Stomach (tissue), 8 donors: ENCODE measurements at regions not wholly inside any gene's neighbourhood (a gene's known extent, or its start where the extent isn't known, plus 50 kb on each side); places are given as distances from the start of the nearest gene placed in this dataset.

Experiments used
- DNase-seq, 2 donors: peaks; one replicate each; pipeline versions ENCODE4 v3.0.0 to v3.0.0-alpha.2; 2013 to 2019
- H3K27ac ChIP-seq, 5 donors: fragments of 200-600 bp in 4 of 5; sonication (generic) in 4 of 5; one replicate each; pipeline ENCODE4 v1.5.1; 2013 to 2019; ENCODE audit warnings: mild to moderate bottlenecking in 1 of 5, moderate library complexity in 1 of 5
- H3K27me3 ChIP-seq, 3 donors: fragments of 200-600 bp; sonication (generic); one replicate each; pipeline ENCODE4 v1.5.1; 2017 to 2019; ENCODE audit warnings: mixed run types in 1 of 3
- H3K36me3 ChIP-seq, 4 donors: fragments of 200-600 bp; sonication (generic); 1 replicate in 3 of 4; 2 replicates in 1 of 4; pipeline ENCODE4 v1.5.1; 2016 to 2019
- H3K4me1 ChIP-seq, 4 donors: fragments of 200-600 bp; sonication (generic); one replicate each; pipeline ENCODE4 v1.5.1; 2016 to 2019
- H3K4me3 ChIP-seq, 4 donors: fragments of 200-600 bp; sonication (generic) in 3 of 4; one replicate each; pipeline ENCODE4 v1.5.1; 2016 to 2019; ENCODE audit warnings: mild to moderate bottlenecking in 1 of 4
- H3K9me3 ChIP-seq, 4 donors: fragments of 200-600 bp; sonication (generic); one replicate each; pipeline ENCODE4 v1.5.1; 2016 to 2019
- CTCF ChIP-seq, 7 experiments: fragments of 450-650 bp in 4 of 7; fragments of 200-600 bp in 3 of 7; sonication (generic) in 3 of 7; IDR thresholded peaks; one replicate each; pipeline ENCODE4 v1.5.1; 2016 to 2019; ENCODE audit warnings: antibody characterized with exemption in 7 of 7, control low read depth in 2 of 7, mild to moderate bottlenecking in 1 of 7
- EP300 ChIP-seq: sonication (generic); formaldehyde crosslinking; IDR thresholded peaks from one replicate; pipeline ENCODE4 v1.6.1; 2017; ENCODE audit warnings: antibody characterized with exemption
- POLR2A ChIP-seq, 4 donors: fragments of 450-650 bp; IDR thresholded peaks; one replicate each; pipeline ENCODE4 v1.6.1; 2016; ENCODE audit warnings: antibody characterized with exemption in 4 of 4, control low read depth in 2 of 4, mild to moderate bottlenecking in 1 of 4, moderate library complexity in 1 of 4
- POLR2AphosphoS5 ChIP-seq, 3 donors: sonication (generic); formaldehyde crosslinking; IDR thresholded peaks; one replicate each; pipeline ENCODE4 v1.6.1; 2016; ENCODE audit warnings: antibody characterized with exemption in 3 of 3
- WGBS, 5 donors: extraction: QIAGEN DNeasy Blood & Tissue Kit in 3 of 5; methylation state at CpG; one replicate each; pipeline versions ENCODE4 v1.1.5 to v1.1.7; 2013 to 2018; 5-methylcytosine and 5-hydroxymethylcytosine counted together
- intact Hi-C: fragments of 100-400 bp; cut with DNase I; formaldehyde crosslinking; loops from one replicate; pipeline ENCODE4 v1.15.1; 2023; ENCODE audit warnings: low total_unique reads
- small RNA-seq, 4 donors: library from RNA; depleted of rRNA; stranded (forward); fragments of <200 nt; gene quantifications; one replicate each; pipeline ENCODE3, GENCODE V24; 2016
- donor health status: healthy with polysubstance abuse.
- donor health status: Bipolar disorder and iron deficiency.
- donor health status: healthy.

GRCh38 chr2:238793306-238793705, 54.6 kb upstream of the TWIST2 start:
- no peaks in the 10 kb centered on the region for H3K4me1 ChIP-seq
- H3K9me3 ChIP-seq = no peaks in the 10 kb centered on the region
- peaks cover 0 to 18% (median 0%) of the 10 kb centered on the region in 3 donors for H3K27me3 ChIP-seq
- H3K36me3 ChIP-seq = no peaks in the 10 kb centered on the region
- no peak overlapping the region for H3K27ac ChIP-seq
- TF ChIP-seq CTCF (IDR thresholded peaks at IDR 0.05) (no peak), POLR2AphosphoS5 (IDR thresholded peaks at IDR 0.05) (no peak), POLR2A (IDR thresholded peaks at IDR 0.05) (no peak)
- DNase-seq = peak in 1 of 2 donors; percentile 59
- intact Hi-C loops = no loop called here
- 81 to 89% (median 83%) methylated on average over 5 of the region's 5 CpGs for WGBS, 5 donors
- H3K4me3 ChIP-seq = no peak overlapping the region

DNA sequence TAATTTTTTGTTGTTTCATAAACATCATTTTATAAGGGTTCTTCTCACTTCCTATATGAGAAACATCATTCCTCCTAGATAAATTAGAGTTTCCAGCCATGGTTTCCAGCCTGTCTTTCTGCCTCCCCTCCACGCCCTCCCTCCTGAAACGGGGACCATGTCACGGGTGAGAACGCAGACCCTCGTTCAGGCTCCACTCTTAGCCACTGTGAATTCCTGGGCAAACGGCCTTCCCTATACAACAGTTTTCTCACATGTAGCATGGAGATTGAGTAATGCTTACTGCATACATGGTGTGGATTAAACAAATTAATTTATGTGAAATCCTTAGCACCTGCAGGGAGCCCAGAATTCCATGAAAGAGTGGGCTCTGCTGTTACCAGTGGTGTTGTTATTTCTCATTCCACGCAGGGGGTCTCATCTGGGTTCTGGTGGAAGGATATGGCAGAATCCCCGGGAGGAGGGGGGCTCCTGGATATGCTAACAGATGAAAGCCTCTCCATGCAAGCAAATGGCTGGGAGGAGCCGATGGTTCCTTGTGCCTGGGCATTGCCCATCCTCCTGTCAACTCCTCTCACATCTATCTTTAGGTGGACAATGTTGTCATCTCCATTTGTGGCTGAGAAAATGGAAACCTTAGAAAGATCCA, 54.0 kb upstream of the TWIST2 start:
- WGBS, 5 donors = 78 to 89% (median 87%) methylated on average over 9 of the region's 9 CpGs
- Histone ChIP-seq H3K36me3 (no peaks in the 10 kb centered on the region), H3K27ac (no peak overlapping the region), H3K4me1 (no peaks in the 10 kb centered on the region), H3K4me3 (no peak overlapping the region), H3K9me3 (no peaks in the 10 kb centered on the region), H3K27me3 (peaks cover 0 to 18% (median 0%) of the 10 kb centered on the region in 3 donors)
- TF ChIP-seq POLR2AphosphoS5 (IDR thresholded peaks at IDR 0.05) (no peak), CTCF (IDR thresholded peaks at IDR 0.05) (no peak), EP300 (no peak), POLR2A (IDR thresholded peaks at IDR 0.05) (no peak)
- DNase-seq = no peak
- intact Hi-C loops = no loop called here

- WGBS, 5 donors = 83 to 89% (median 87%) methylated on average over 16 of the region's 16 CpGs
- H3K4me1 ChIP-seq = no peaks in the 10 kb centered on the region
- peaks cover 0 to 30% (median 0%) of the 10 kb centered on the region in 3 donors for H3K27me3 ChIP-seq
- H3K36me3 ChIP-seq = no peaks in the 10 kb centered on the region
- no peak overlapping the region for H3K4me3 ChIP-seq
- TF ChIP-seq EP300 (no peak), CTCF (IDR thresholded peaks at IDR 0.05) (no peak), POLR2A (IDR thresholded peaks at IDR 0.05) (no peak), POLR2AphosphoS5 (IDR thresholded peaks at IDR 0.05) (no peak)
- H3K9me3 ChIP-seq = no peaks in the 10 kb centered on the region
- intact Hi-C loops = no loop called here
- DNase-seq = no peak
- H3K27ac ChIP-seq = no peak overlapping the region
Observed at GRCh38 chr2:238796223-238796885, 51.5 kb upstream of the TWIST2 start.

DNA sequence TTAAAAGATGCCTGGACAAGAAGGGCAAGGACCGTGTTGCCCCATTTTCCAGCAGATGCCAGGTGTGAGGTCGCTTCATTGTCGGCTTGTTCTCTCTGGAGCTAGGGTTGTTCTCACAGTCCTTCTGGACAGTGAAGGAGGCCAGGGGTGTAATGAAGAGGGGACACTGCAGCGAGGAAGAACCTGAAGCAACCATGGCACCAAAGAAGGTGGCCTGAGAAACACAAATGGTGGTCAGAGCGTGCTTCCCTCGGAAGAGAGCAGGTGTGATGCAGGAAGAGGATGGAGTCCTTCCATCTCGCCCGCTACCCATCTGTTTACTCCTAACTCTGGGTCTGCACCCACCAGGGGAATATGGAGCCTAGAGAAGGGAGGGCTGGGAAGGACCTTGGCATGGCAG, 50.3 kb upstream of the TWIST2 start:
- no peaks in the 10 kb centered on the region for H3K36me3 ChIP-seq
- no peak overlapping the region for H3K27ac ChIP-seq
- TF ChIP-seq EP300 = no peak
- TF ChIP-seq POLR2A (IDR thresholded peaks at IDR 0.05) = no peak
- H3K9me3 ChIP-seq = no peaks in the 10 kb centered on the region
- H3K4me3 ChIP-seq = no peak overlapping the region
- DNase-seq = no peak
- peaks cover 0 to 37% (median 0%) of the 10 kb centered on the region in 3 donors for H3K27me3 ChIP-seq
- WGBS, 5 donors = 83 to 90% (median 89%) methylated on average over 8 of the region's 8 CpGs
- intact Hi-C loops = no loop called here
- H3K4me1 ChIP-seq = no peaks in the 10 kb centered on the region

Small RNA genes in the stretch of these regions (small RNA-seq; reads per million reads assigned to genes)
- gene AC113618.1 = 0 reads per million in 4 donors
